Smooth muscle cell (in vitro differentiated cells): ENCODE measurements at regions not wholly inside any gene's neighbourhood (a gene's known extent, or its start where the extent isn't known, plus 50 kb on each side); places are given as distances from the start of the nearest gene placed in this dataset.

Experiments used
- DNase-seq: peaks from one replicate; lab custom pipeline; 2025; ENCODE audit not compliant: unreplicated experiment; lab: John Stamatoyannopoulos, UW
- H2AFZ ChIP-seq: fragments of 200-600 bp; sonication (generic); 2 replicates; pipeline ENCODE4 v1.6.0; 2016; ENCODE audit warnings: antibody characterized with exemption, low read depth, mild to moderate bottlenecking
- H3F3A ChIP-seq: fragments of 200-600 bp; sonication (generic); 2 replicates; pipeline ENCODE4 v1.6.0; 2017; ENCODE audit warnings: antibody characterized with exemption, low read depth
- H3K27ac ChIP-seq: fragments of 200-600 bp; sonication (generic); 2 replicates; pipeline ENCODE4 v1.5.1; 2016; ENCODE audit warnings: low read depth, mild to moderate bottlenecking
- H3K27me3 ChIP-seq: fragments of 200-600 bp; sonication (generic); 2 replicates; pipeline ENCODE4 v1.6.1; 2016; ENCODE audit warnings: low read depth, mild to moderate bottlenecking
- H3K36me3 ChIP-seq: fragments of 200-600 bp; sonication (generic); 2 replicates; pipeline ENCODE4 v1.5.1; 2016; ENCODE audit warnings: low read depth
- H3K4me1 ChIP-seq: fragments of 200-600 bp; sonication (generic); 2 replicates; pipeline ENCODE4 v1.5.1; 2016; ENCODE audit warnings: low read depth
- H3K4me2 ChIP-seq: fragments of 200-600 bp; sonication (generic); 2 replicates; pipeline ENCODE4 v1.6.0; 2016; ENCODE audit warnings: mild to moderate bottlenecking
- H3K4me3 ChIP-seq: fragments of 200-600 bp; sonication (generic); 2 replicates; pipeline ENCODE4 v1.5.1; 2016; ENCODE audit warnings: mild to moderate bottlenecking
- H3K79me2 ChIP-seq: fragments of 200-600 bp; sonication (generic); 2 replicates; pipeline ENCODE4 v1.6.0; 2016; ENCODE audit warnings: low read depth, mild to moderate bottlenecking
- H3K9ac ChIP-seq: fragments of 200-600 bp; sonication (generic); 2 replicates; pipeline ENCODE4 v1.6.0; 2016; ENCODE audit warnings: low read depth
- H3K9me3 ChIP-seq: fragments of 200-600 bp; sonication (generic); replicated peaks from 2 replicates; pipeline ENCODE4 v1.5.1; 2016; ENCODE audit warnings: low read depth
- H4K20me1 ChIP-seq: fragments of 200-600 bp; sonication (generic); 2 replicates; pipeline ENCODE4 v1.6.0; 2016; ENCODE audit warnings: low read depth
- CTCF ChIP-seq: fragments of 200-600 bp; sonication (generic); IDR thresholded peaks from 2 replicates; pipeline ENCODE4 v1.5.1; 2017; ENCODE audit warnings: borderline replicate concordance, mild to moderate bottlenecking, antibody characterized with exemption; ENCODE audit not compliant: insufficient read depth, poor library complexity, severe bottlenecking
- WGBS: methylation state at CpG from one replicate; pipeline ENCODE4 v1.1.7; 2016; ENCODE audit warnings: low lambda C conversion rate; 5-methylcytosine and 5-hydroxymethylcytosine counted together

GRCh38 chr16:55947366-55947765, 72.2 kb upstream of the CES5A start:
- Histone ChIP-seq H3K4me1 (no peaks in the 10 kb centered on the region), H3K9me3 (no peaks in the 10 kb centered on the region), H3K4me3 (no peak overlapping the region), H3F3A (no peaks in the 10 kb centered on the region), H3K4me2 (no peak overlapping the region), H3K27ac (no peak overlapping the region), H3K36me3 (no peaks in the 10 kb centered on the region), H3K79me2 (no peaks in the 10 kb centered on the region), H3K9ac (no peak overlapping the region), H2AFZ (no peak overlapping the region), H3K27me3 (peaks cover 10% of the 10 kb centered on the region), H4K20me1 (no peaks in the 10 kb centered on the region)
- no peak for TF ChIP-seq CTCF
- DNase-seq: no peak
- 56% methylated on average over 1 of the region's 1 CpG for WGBS

- no peak overlapping the region for H2AFZ ChIP-seq
- no peaks in the 10 kb centered on the region for H3F3A ChIP-seq
- H3K36me3 ChIP-seq: no peaks in the 10 kb centered on the region
- no peak overlapping the region for H3K4me3 ChIP-seq
- peaks cover 20% of the 10 kb centered on the region for H3K27me3 ChIP-seq
- no peaks in the 10 kb centered on the region for H3K79me2 ChIP-seq
- WGBS: 38% methylated on average over 8 of the region's 8 CpGs
- TF ChIP-seq CTCF: peak; percentile 94
- no peaks in the 10 kb centered on the region for H3K4me1 ChIP-seq
- no peaks in the 10 kb centered on the region for H3K9me3 ChIP-seq
- no peak overlapping the region for H3K4me2 ChIP-seq
- H4K20me1 ChIP-seq: no peaks in the 10 kb centered on the region
- DNase-seq: peak; percentile 48
- no peak overlapping the region for H3K27ac ChIP-seq
- no peak overlapping the region for H3K9ac ChIP-seq
These were observed 69.2 kb upstream of the CES5A start for GRCh38 chr16:55944377-55944802.

GRCh38 chr16:55943267-55943666, 68.1 kb upstream of the CES5A start:
- Histone ChIP-seq H2AFZ (no peak overlapping the region), H3K27ac (no peak overlapping the region), H3K9ac (no peak overlapping the region), H3K4me1 (no peaks in the 10 kb centered on the region), H4K20me1 (no peaks in the 10 kb centered on the region), H3K4me3 (no peak overlapping the region), H3K27me3 (peaks cover 20% of the 10 kb centered on the region), H3F3A (no peaks in the 10 kb centered on the region), H3K4me2 (no peak overlapping the region), H3K79me2 (no peaks in the 10 kb centered on the region), H3K9me3 (no peaks in the 10 kb centered on the region), H3K36me3 (no peaks in the 10 kb centered on the region)
- 55% methylated on average over 4 of the region's 4 CpGs for WGBS
- no peak for TF ChIP-seq CTCF
- DNase-seq: no peak

GRCh38 chr16:55942821-55943220, 67.6 kb upstream of the CES5A start:
- no peaks in the 10 kb centered on the region for H3K4me1 ChIP-seq
- no peak overlapping the region for H3K4me3 ChIP-seq
- H4K20me1 ChIP-seq: no peaks in the 10 kb centered on the region
- no peaks in the 10 kb centered on the region for H3K79me2 ChIP-seq
- H3K9ac ChIP-seq: no peak overlapping the region
- no peaks in the 10 kb centered on the region for H3K9me3 ChIP-seq
- no peak overlapping the region for H3K27ac ChIP-seq
- peaks cover 20% of the 10 kb centered on the region for H3K27me3 ChIP-seq
- no peak for DNase-seq
- no peaks in the 10 kb centered on the region for H3K36me3 ChIP-seq
- H3F3A ChIP-seq: no peaks in the 10 kb centered on the region
- H2AFZ ChIP-seq: no peak overlapping the region
- no peak for TF ChIP-seq CTCF
- H3K4me2 ChIP-seq: no peak overlapping the region
- 89% methylated on average over 3 of the region's 3 CpGs for WGBS
